Osteoblast (primary cell): ENCODE measurements at regions not wholly inside any gene's neighbourhood (a gene's known extent, or its start where the extent isn't known, plus 50 kb on each side); places are given as distances from the start of the nearest gene placed in this dataset.

ENCODE experiments used
- DNase-seq: peaks from one replicate; pipeline ENCODE4 v3.0.0; 2011; ENCODE audit warnings: low spot score, mixed read lengths; ENCODE audit not compliant: insufficient read length; ENCODE audit errors: missing footprints
- H2AFZ ChIP-seq: 2 replicates; pipeline ENCODE4 v1.6.0; 2011; ENCODE audit warnings: mild to moderate bottlenecking, low read length
- H3K27ac ChIP-seq: 2 replicates; pipeline ENCODE4 v1.5.1; 2011; ENCODE audit warnings: mild to moderate bottlenecking, low read depth, low read length, moderate library complexity
- H3K27me3 ChIP-seq: 2 replicates; pipeline ENCODE4 v1.6.0; 2012; ENCODE audit warnings: mild to moderate bottlenecking, control low read depth, inconsistent platforms, low read length, moderate library complexity; ENCODE audit not compliant: insufficient read depth
- H3K36me3 ChIP-seq: 2 replicates; pipeline ENCODE4 v1.5.1; 2011; ENCODE audit warnings: mild to moderate bottlenecking, low read length, control low read depth, moderate library complexity; ENCODE audit not compliant: insufficient read depth
- H3K4me1 ChIP-seq: 2 replicates; pipeline ENCODE4 v1.5.1; 2011; ENCODE audit warnings: mild to moderate bottlenecking, low read length, control low read depth, moderate library complexity; ENCODE audit not compliant: insufficient read depth
- H3K4me2 ChIP-seq: 2 replicates; pipeline ENCODE4 v1.6.0; 2011; ENCODE audit warnings: mild to moderate bottlenecking, low read length; ENCODE audit not compliant: insufficient read depth
- H3K4me3 ChIP-seq: fragments of 200-600 bp; sonication (generic); 3 replicates; pipeline ENCODE4 v1.5.1; 2012; ENCODE audit warnings: mild to moderate bottlenecking, low read length, inconsistent platforms; ENCODE audit not compliant: insufficient read depth
- H3K79me2 ChIP-seq: 2 replicates; pipeline ENCODE4 v1.6.0; 2012; ENCODE audit warnings: mild to moderate bottlenecking, low read length, control low read depth, inconsistent platforms; ENCODE audit not compliant: insufficient read depth
- H3K9me3 ChIP-seq: 2 replicates; pipeline ENCODE4 v1.5.1; 2011; ENCODE audit warnings: low read depth, low read length, control low read depth
- H4K20me1 ChIP-seq: 2 replicates; pipeline ENCODE4 v1.6.0; 2012; ENCODE audit warnings: mild to moderate bottlenecking, low read length, control low read depth; ENCODE audit not compliant: insufficient read depth
- CTCF ChIP-seq: IDR thresholded peaks from 2 replicates; pipeline ENCODE4 v1.5.1; 2011; ENCODE audit warnings: mild to moderate bottlenecking, low read depth, low read length, moderate library complexity; ENCODE audit errors: extremely low read depth

DNA sequence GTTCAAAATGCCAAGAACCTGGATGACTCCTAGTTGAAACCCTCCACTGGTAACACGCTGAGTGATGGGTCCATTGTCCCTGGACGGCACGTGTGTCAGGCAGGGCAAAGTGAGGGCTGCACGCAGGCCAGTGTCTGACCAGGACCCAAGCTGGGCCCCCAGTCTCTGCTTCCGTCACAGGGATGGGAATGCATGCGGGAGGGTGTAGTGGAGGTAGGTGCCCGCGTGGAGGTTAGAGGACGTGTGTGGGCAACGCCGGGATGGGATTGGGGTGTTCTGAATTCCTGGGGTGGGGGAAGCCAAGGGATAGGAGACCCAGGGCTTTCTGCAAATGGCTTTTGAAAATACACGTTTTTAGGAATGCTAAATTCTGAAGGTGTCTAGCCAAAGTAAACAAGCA lies 943.3 kb downstream of the BRD1 start:
- no peak for TF ChIP-seq CTCF
- DNase-seq = no peak
- no peak overlapping the region for H2AFZ ChIP-seq
- peaks cover 10% of the 10 kb centered on the region for H3K9me3 ChIP-seq
- no peaks in the 10 kb centered on the region for H4K20me1 ChIP-seq
- no peaks in the 10 kb centered on the region for H3K36me3 ChIP-seq
- H3K4me1 ChIP-seq = no peaks in the 10 kb centered on the region
- H3K79me2 ChIP-seq = no peaks in the 10 kb centered on the region
- no peaks in the 10 kb centered on the region for H3K27me3 ChIP-seq
- no peak overlapping the region for H3K4me2 ChIP-seq
- H3K4me3 ChIP-seq = no peak overlapping the region
- H3K27ac ChIP-seq = no peak overlapping the region

- H3K4me2 ChIP-seq = no peak overlapping the region
- no peaks in the 10 kb centered on the region for H3K79me2 ChIP-seq
- H4K20me1 ChIP-seq = no peaks in the 10 kb centered on the region
- no peak for DNase-seq
- H3K27me3 ChIP-seq = no peaks in the 10 kb centered on the region
- no peak overlapping the region for H2AFZ ChIP-seq
- no peak overlapping the region for H3K27ac ChIP-seq
- H3K4me1 ChIP-seq = no peaks in the 10 kb centered on the region
- no peak overlapping the region for H3K4me3 ChIP-seq
- no peak for TF ChIP-seq CTCF
- H3K36me3 ChIP-seq = no peaks in the 10 kb centered on the region
- H3K9me3 ChIP-seq = peaks cover 10% of the 10 kb centered on the region
Observed at GRCh38 chr22:48883211-48883960, 944.3 kb downstream of the BRD1 start.

DNA sequence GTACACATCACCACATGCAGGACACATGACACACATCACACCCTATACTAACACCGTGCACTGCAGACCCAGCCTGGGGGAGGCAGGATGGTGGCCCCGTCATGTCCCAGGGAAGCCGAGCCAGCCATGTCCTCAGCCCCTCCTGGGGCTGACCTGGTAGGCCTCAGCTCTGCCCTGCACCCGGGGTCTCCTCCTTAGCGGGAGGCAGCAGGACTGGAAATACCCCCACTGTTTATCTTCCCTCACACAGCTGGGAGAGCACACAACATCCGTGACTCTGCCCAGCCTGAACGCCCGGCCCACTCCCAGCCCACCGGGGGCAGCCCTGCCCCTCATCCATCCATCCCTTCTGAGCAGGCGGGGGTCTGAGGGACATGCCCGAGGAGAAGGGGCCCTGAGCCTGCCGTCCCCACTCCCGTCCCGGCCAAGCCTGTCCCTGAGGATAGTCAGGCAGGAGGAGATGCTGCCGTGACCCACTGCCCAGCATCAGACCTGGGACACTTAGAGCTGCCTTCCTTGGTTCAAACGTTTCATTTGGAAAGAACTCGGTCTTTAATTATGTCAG lies 945.0 kb downstream of the BRD1 start:
- H3K4me1 ChIP-seq = no peaks in the 10 kb centered on the region
- no peak overlapping the region for H3K27ac ChIP-seq
- no peaks in the 10 kb centered on the region for H4K20me1 ChIP-seq
- no peak for DNase-seq
- no peaks in the 10 kb centered on the region for H3K79me2 ChIP-seq
- H3K27me3 ChIP-seq = no peaks in the 10 kb centered on the region
- no peak for TF ChIP-seq CTCF
- H3K36me3 ChIP-seq = no peaks in the 10 kb centered on the region
- no peak overlapping the region for H2AFZ ChIP-seq
- H3K4me3 ChIP-seq = no peak overlapping the region
- H3K9me3 ChIP-seq = peaks cover 8% of the 10 kb centered on the region
- no peak overlapping the region for H3K4me2 ChIP-seq

DNA sequence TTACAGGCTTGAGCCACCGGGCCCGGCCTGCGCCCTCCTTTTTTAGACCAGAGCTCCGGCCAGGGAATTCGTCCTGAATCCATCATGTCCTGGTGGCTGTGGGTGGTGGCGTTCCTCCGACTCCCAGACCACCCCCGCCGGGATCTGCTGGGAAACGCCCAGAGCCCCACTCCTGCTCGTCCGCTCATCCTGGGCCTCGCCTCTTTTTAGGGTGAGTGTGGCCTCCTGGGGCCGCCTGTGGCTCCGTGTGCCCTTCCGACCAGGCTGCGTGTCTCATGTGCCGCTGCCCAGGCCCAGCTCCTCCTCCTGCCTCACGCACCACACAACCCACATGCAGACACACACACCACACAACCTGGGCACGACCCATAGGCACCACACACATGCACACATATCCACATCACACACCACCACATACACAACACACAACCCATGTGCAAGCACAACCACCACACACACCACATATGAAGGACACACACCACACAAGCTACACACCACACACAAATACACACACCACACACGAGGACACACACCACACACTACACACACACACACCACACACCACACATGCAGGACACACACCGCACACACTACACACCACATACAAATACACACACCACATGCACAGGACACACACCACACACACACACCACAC lies 946.2 kb downstream of the BRD1 start:
- Histone ChIP-seq H3K27me3 (no peaks in the 10 kb centered on the region), H3K4me3 (no peak overlapping the region), H4K20me1 (no peaks in the 10 kb centered on the region), H3K27ac (no peak overlapping the region), H3K79me2 (no peaks in the 10 kb centered on the region), H2AFZ (no peak overlapping the region), H3K4me2 (no peak overlapping the region), H3K9me3 (peaks cover 8% of the 10 kb centered on the region), H3K4me1 (no peaks in the 10 kb centered on the region), H3K36me3 (no peaks in the 10 kb centered on the region)
- no peak for TF ChIP-seq CTCF
- DNase-seq = no peak
